Panc1 (cell line): ENCODE measurements at regions not wholly inside any gene's neighbourhood (a gene's known extent, or its start where the extent isn't known, plus 50 kb on each side); places are given as distances from the start of the nearest gene placed in this dataset.

Experiments
- CTCF ChIP-seq: fragments of 450-650 bp; IDR thresholded peaks from 2 replicates; pipeline ENCODE4 v1.5.1; 2017; ENCODE audit warnings: mild to moderate bottlenecking
- POLR2AphosphoS5 ChIP-seq: IDR thresholded peaks from 2 replicates; pipeline ENCODE4 v1.6.1; 2012; ENCODE audit warnings: mild to moderate bottlenecking, low read depth, low read length, moderate library complexity
- REST ChIP-seq, 2 experiments: IDR thresholded peaks; 2 replicates each; pipeline ENCODE4 v1.6.1; 2011 to 2012; ENCODE audit warnings: low read depth in 2 of 2, control low read depth in 1 of 2, low read length in 1 of 2, mild to moderate bottlenecking in 1 of 2, moderate library complexity in 1 of 2; ENCODE audit not compliant: insufficient read depth in 1 of 2
- SIN3A ChIP-seq: IDR thresholded peaks from 2 replicates; pipeline ENCODE4 v1.6.1; 2012; ENCODE audit warnings: low read depth, mild to moderate bottlenecking, low read length, moderate library complexity, borderline replicate concordance; ENCODE audit not compliant: insufficient read depth

GRCh38 chr9:23447166-23447565 lies 378.9 kb downstream of the ELAVL2 start:
- TF ChIP-seq POLR2AphosphoS5 (no peak), CTCF (no peak), REST (IDR thresholded peaks at IDR 0.05; ENCODE audit: insufficient read depth in 1 of 2, low read depth in 2 of 2, low read length in 1 of 2) (no peak), SIN3A (no peak)
